Endothelial cell of umbilical vein (primary cell): ENCODE measurements at regions not wholly inside any gene's neighbourhood (a gene's known extent, or its start where the extent isn't known, plus 50 kb on each side); places are given as distances from the start of the nearest gene placed in this dataset.
"Not testable (repeated sequence)": the region's sequence is repeated elsewhere in the genome, so short reads cannot be mapped to it uniquely, and the experiment has no call there.

ENCODE experiments used
- BruUV-seq: library from RNA; stranded (reverse); fragments of 400-500 nt; replicated peaks from 2 replicates; lab custom pipeline; 2021; lab: Mats Ljungman, UMichigan
- CTCF ChIA-PET: fragments of 300-600, 350-600 bp; sonication (Branson Sonifier 250); formaldehyde crosslinking; loops from one replicate; lab custom pipeline; 2021; ENCODE audit warnings: antibody characterized with exemption, inconsistent platforms; lab: Charles Lee
- POLR2A ChIA-PET: fragments of 300-600, 350-600 bp; sonication (Branson Sonifier 250); formaldehyde crosslinking; loops from one replicate; lab custom pipeline; 2021; ENCODE audit warnings: antibody characterized with exemption, inconsistent platforms; lab: Charles Lee
- DNase-seq: peaks from one replicate; pipeline ENCODE4 v3.0.0-alpha.2; 2011; ENCODE audit warnings: low read depth, low spot score
- FAIRE-seq: peaks from 2 replicates; lab custom pipeline; 2011; peaks lifted over from hg19 to GRCh38; lab: Jason Lieb, UNC
- H2AFZ ChIP-seq: 2 replicates; pipeline ENCODE4 v1.6.0; 2012; ENCODE audit warnings: low read depth, low read length, control low read depth, inconsistent platforms
- H3K27ac ChIP-seq: 2 replicates; pipeline ENCODE4 v1.5.1; 2011; ENCODE audit warnings: low read depth, mild to moderate bottlenecking, control low read depth, low read length, moderate library complexity; ENCODE audit not compliant: insufficient read depth
- H3K27me3 ChIP-seq, 2 experiments: 2 replicates each; pipeline versions ENCODE4 v1.6.0 to v1.6.1; 2011; ENCODE audit warnings: low read length in 2 of 2, mixed read lengths in 1 of 2; ENCODE audit not compliant: control insufficient read depth in 2 of 2, insufficient read depth in 2 of 2
- H3K36me3 ChIP-seq, 2 experiments: 2 replicates in 1 of 2; 3 replicates in 1 of 2; pipeline ENCODE4 v1.5.1; 2011; ENCODE audit warnings: low read length in 2 of 2, mild to moderate bottlenecking in 1 of 2, moderate library complexity in 1 of 2; ENCODE audit not compliant: control insufficient read depth in 2 of 2, insufficient read depth in 2 of 2; ENCODE audit errors: extremely low read depth in 1 of 2
- H3K4me1 ChIP-seq: 3 replicates; pipeline ENCODE4 v1.5.1; 2011; ENCODE audit warnings: mild to moderate bottlenecking, low read length; ENCODE audit not compliant: control insufficient read depth, insufficient read depth; ENCODE audit errors: extremely low read depth
- H3K4me2 ChIP-seq: 2 replicates; pipeline ENCODE4 v1.6.1; 2011; ENCODE audit warnings: low read length, control low read depth, mixed read lengths; ENCODE audit not compliant: insufficient read depth
- H3K4me3 ChIP-seq, 3 experiments: fragments of 200-600 bp in 1 of 3; sonication (generic), shearing (Covaris generic) in 1 of 3; replicated peaks in 1 of 3; 2 replicates each; pipeline ENCODE4 v1.5.1; 2011 to 2016; ENCODE audit warnings: control low read depth in 3 of 3, low read length in 3 of 3, mild to moderate bottlenecking in 2 of 3, inconsistent platforms in 1 of 3, low read depth in 1 of 3, moderate library complexity in 1 of 3; ENCODE audit not compliant: insufficient read depth in 1 of 3
- H3K79me2 ChIP-seq: 2 replicates; pipeline ENCODE4 v1.6.0; 2012; ENCODE audit warnings: low read length, inconsistent platforms; ENCODE audit not compliant: control insufficient read depth, insufficient read depth
- H3K9ac ChIP-seq: replicated peaks from 2 replicates; pipeline ENCODE3; 2011; ENCODE audit warnings: low read length, control low read depth; ENCODE audit not compliant: insufficient read depth; ENCODE audit errors: extremely low read depth
- H3K9me1 ChIP-seq: replicated peaks from 3 replicates; pipeline ENCODE4 v1.6.0; 2011; ENCODE audit warnings: mild to moderate bottlenecking, low read length; ENCODE audit not compliant: control insufficient read depth, insufficient read depth; ENCODE audit errors: extremely low read depth
- H3K9me3 ChIP-seq: replicated peaks from 2 replicates; pipeline ENCODE4 v1.5.1; 2012; ENCODE audit warnings: low read length, inconsistent platforms; ENCODE audit not compliant: control insufficient read depth, insufficient read depth
- H4K20me1 ChIP-seq: replicated peaks from 2 replicates; pipeline ENCODE3; 2011; ENCODE audit warnings: mild to moderate bottlenecking, low read length; ENCODE audit not compliant: control insufficient read depth, insufficient read depth; ENCODE audit errors: extremely low read depth
- dilution Hi-C: fragments of 300-500 bp; cut with MboI; formaldehyde crosslinking; loops from one replicate; pipeline ENCODE4 v1.15.0; 2019; ENCODE audit warnings: low sequenced_read_pairs; ENCODE audit not compliant: extremely low pct_ligation_motif_present
- intact Hi-C: fragments of 100-400 bp; cut with micrococcal nuclease; formaldehyde crosslinking; loops from one replicate; pipeline ENCODE4 v1.10.0; 2022

DNA sequence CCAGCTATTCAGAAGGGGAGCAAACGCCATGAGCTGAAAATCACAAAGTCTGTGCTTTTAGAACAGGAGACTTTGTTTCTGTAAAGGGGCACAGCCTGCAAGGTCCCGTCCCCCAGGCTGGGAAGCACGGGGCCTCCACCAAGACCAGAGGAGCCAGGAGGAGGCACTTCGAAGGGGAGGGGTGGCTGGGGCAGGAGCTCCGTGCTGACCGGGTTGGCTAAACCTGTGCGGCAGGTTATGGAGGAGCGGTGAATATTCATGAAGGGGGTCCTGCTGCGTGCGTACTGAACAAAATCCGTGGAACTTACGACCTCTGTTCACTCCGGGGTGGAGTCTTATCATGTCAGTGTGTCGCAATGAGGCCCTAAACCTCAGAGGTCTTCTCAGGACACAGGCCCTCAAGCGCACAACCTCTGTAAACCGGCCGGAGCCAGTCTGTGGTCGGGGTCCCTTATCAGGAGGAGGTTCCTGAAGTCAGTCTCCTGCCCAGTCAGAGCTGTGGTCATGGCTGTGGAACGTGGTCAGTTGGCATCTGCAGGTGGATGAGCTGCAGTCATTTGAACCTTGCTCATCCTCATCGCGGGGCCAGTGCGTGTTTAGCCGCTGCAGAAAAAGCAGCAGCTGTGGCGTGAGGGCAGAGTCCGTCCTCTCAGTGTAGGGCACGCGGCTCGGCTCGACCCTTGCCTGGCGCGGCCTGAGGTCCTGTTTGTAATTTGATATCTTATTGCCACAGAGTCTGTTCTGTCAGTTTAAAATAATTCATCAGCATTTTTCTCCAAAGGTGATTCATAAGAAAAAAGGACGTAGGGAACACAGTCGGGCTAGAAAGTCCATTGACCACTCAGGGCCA is 5507.7 kb upstream of the TPTE start:
- BruUV-seq, result not testable (repeated sequence)

DNA sequence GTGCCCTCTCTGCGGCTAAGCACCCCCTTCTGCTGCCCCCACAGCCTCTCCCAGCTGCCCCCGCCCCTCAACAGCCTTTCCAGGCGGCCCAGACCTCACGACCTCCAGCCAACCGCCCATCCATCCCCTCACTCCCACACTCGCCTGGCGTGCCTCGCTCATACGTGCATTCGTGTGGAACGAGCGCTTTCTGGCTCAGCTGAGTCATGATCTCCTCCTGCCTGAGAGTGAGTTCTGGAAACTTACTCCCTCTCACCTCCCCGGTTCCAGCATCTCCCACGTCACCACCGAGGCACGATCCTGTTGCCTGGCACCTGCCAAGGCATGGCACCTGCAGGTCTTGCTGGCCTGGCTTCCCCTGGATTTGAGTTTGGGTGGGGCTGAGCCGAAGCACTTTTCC is 5506.2 kb upstream of the TPTE start:
- CTCF ChIA-PET, H3K4me1 ChIP-seq, BruUV-seq, H3K27ac ChIP-seq, POLR2A ChIA-PET, H3K9ac ChIP-seq, FAIRE-seq, H3K4me2 ChIP-seq, dilution Hi-C loops, H3K79me2 ChIP-seq, H3K36me3 ChIP-seq, H3K9me1 ChIP-seq, H4K20me1 ChIP-seq, H3K4me3 ChIP-seq, H3K9me3 ChIP-seq, H3K27me3 ChIP-seq, H2AFZ ChIP-seq, intact Hi-C loops, DNase-seq: not testable (repeated sequence)

More for the DNA sequence above, 5507.7 kb upstream of the TPTE start:
- H3K79me2 ChIP-seq, H3K4me1 ChIP-seq, POLR2A ChIA-PET, H3K36me3 ChIP-seq, H3K9ac ChIP-seq, H3K4me2 ChIP-seq, H2AFZ ChIP-seq, H3K27me3 ChIP-seq, DNase-seq, FAIRE-seq, H3K9me3 ChIP-seq, dilution Hi-C loops, H3K4me3 ChIP-seq, H3K9me1 ChIP-seq, H3K27ac ChIP-seq, intact Hi-C loops, H4K20me1 ChIP-seq, CTCF ChIA-PET: not testable (repeated sequence)

DNA sequence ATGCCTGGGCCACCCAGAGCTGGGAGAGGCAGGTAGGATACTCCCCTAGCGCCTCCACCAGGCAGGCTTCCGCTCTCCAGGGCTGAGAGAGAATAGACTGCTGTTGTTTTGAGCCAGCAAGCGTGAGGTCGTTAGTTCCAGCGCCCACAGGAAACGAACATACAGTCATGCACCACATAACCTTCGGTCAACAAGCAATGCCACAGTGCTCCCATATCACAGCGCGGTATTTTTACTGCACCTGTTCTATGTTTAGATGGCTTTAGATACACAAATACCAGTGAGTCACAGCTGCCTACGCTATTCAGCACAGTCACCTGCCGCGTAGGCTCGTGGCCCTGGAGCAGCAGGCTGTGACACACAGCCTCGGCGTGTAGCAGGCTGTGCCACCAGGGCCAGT is 5502.3 kb upstream of the TPTE start:
- FAIRE-seq, POLR2A ChIA-PET, H3K27me3 ChIP-seq, H3K9me3 ChIP-seq, H3K36me3 ChIP-seq, H2AFZ ChIP-seq, H3K4me2 ChIP-seq, H3K4me3 ChIP-seq, BruUV-seq, H4K20me1 ChIP-seq, dilution Hi-C loops, H3K27ac ChIP-seq, H3K9me1 ChIP-seq, H3K4me1 ChIP-seq, H3K9ac ChIP-seq, CTCF ChIA-PET, intact Hi-C loops, DNase-seq, H3K79me2 ChIP-seq: not testable (repeated sequence)

DNA sequence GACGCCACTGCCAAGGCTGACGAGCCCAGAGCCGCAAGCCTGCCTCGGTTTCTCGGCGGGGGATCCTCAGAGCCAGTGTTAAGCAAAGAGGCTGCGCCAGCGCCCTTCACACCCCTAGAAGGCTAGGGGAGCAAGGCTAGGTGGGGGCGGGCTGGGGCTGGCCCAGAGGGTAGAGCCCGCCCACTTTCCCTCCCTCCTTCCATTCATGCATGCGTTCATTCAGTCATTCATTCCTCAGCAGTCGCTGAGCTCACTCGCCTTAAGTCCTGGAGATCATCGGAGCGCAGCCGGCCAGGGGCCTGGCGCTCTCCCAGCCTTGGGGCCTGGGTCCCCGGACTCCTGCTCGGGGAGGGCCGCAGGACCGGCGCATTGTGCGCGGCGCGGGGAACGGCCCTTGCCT is 5499.6 kb upstream of the TPTE start:
- FAIRE-seq, H3K9ac ChIP-seq, H3K36me3 ChIP-seq, H3K27me3 ChIP-seq, H3K4me3 ChIP-seq, H2AFZ ChIP-seq, H3K9me1 ChIP-seq, H3K4me1 ChIP-seq, dilution Hi-C loops, H4K20me1 ChIP-seq, H3K79me2 ChIP-seq, POLR2A ChIA-PET, BruUV-seq, H3K4me2 ChIP-seq, CTCF ChIA-PET, H3K9me3 ChIP-seq, DNase-seq, intact Hi-C loops, H3K27ac ChIP-seq: not testable (repeated sequence)
